Uterus (tissue), 2 donors: ENCODE measurements at regions not wholly inside any gene's neighbourhood (a gene's known extent, or its start where the extent isn't known, plus 50 kb on each side); places are given as distances from the start of the nearest gene placed in this dataset.

ENCODE experiments used
- CTCF ChIP-seq, 4 experiments: fragments of 200-600 bp in 2 of 4; fragments of 450-650 bp in 2 of 4; sonication (generic) in 2 of 4; IDR thresholded peaks; one replicate each; pipeline ENCODE4 v1.5.1; 2016 to 2019; ENCODE audit warnings: antibody characterized with exemption in 4 of 4, mild to moderate bottlenecking in 2 of 4, moderate library complexity in 1 of 4
- POLR2A ChIP-seq, 2 donors: fragments of 450-650 bp; IDR thresholded peaks; one replicate each; pipeline ENCODE4 v1.6.1; 2016; ENCODE audit warnings: antibody characterized with exemption in 2 of 2, mild to moderate bottlenecking in 1 of 2, moderate library complexity in 1 of 2

GRCh38 chr7:101717628-101718357 is 88.7 kb upstream of the MYL10 start:
- TF ChIP-seq CTCF (IDR thresholded peaks at IDR 0.05) = no peak
- no peak for TF ChIP-seq POLR2A (IDR thresholded peaks at IDR 0.05)
